ENCODE measurements at regions not wholly inside any gene's neighbourhood (a gene's known extent, or its start where the extent isn't known, plus 50 kb on each side); places are given as distances from the start of the nearest gene placed in this dataset.
"Not testable (repeated sequence)": the region's sequence is repeated elsewhere in the genome, so short reads cannot be mapped to it uniquely, and the experiment has no call there.

- not testable (repeated sequence) for DNase-seq
Measured at GRCh38 chr4:188678691-188679090, 539.5 kb downstream of the TRIML1 start.

GRCh38 chr4:188680004-188680666, 540.9 kb downstream of the TRIML1 start:
- DNase-seq, result no peak

DNA sequence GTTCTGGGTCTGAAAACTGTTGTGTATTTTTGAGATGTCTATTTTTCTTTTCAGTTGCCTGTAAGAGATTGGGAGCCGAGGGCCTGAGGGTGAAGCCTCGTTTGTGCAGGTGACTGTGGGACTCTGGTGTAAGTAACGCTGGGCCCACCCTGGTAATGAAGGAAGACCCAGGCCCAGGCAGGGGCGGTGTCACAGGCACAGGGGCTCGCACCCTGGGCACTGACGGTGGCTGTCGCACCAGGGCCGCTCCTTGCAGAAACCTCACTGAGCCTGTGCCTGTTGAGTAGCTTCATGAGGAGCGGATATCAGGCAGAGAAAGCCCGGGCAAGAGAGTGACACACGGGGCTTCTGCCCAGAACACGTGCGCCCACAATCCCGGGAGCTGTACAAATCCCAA, 541.4 kb downstream of the TRIML1 start:
- DNase-seq, result no peak

DNA sequence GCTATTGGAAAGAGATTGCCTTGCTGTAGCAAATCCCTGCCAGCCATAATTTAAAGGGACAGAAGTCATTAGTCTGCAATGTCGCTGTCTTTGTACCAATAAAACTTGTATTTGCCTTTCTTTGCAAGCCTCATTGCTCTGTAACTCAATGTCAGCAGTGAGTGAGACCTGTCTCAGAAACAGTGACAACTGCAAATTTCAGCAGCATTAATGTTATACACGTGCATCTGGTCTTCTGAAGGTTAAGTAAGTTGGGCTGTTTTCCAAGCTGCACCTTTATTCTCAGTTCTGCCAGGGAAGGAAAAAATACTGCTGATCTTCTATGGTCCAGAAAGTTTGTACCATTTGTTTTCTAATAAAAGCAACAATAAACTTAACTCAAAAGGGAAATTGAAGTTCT, 543.1 kb downstream of the TRIML1 start:
- DNase-seq, result no peak

- DNase-seq, result no peak
Measured at GRCh38 chr4:188683571-188683970, 544.3 kb downstream of the TRIML1 start.

GRCh38 chr4:188688956-188689355, 549.7 kb downstream of the TRIML1 start:
- no peak for DNase-seq

DNA sequence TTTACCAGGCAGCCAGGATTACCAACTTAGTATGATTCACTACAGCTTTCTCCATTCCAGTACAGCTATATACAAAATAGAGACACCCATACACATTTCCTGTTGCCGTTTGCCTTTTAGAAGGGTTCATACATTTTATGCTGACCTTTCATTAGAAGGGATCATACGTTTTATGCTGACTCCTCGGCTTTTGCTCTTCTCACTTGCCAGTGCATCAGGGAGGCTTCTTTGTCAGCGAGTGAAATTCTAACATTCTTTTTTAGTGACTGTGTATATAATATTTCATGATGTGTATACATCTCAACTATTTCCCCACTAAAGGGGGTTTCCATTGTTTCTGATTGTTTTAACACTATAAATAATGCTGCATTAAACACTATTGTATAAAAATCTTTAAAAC, 552.6 kb downstream of the TRIML1 start:
- no peak for DNase-seq

- no peak for DNase-seq
Measured at GRCh38 chr4:188695261-188695660, 556.0 kb downstream of the TRIML1 start.

DNA sequence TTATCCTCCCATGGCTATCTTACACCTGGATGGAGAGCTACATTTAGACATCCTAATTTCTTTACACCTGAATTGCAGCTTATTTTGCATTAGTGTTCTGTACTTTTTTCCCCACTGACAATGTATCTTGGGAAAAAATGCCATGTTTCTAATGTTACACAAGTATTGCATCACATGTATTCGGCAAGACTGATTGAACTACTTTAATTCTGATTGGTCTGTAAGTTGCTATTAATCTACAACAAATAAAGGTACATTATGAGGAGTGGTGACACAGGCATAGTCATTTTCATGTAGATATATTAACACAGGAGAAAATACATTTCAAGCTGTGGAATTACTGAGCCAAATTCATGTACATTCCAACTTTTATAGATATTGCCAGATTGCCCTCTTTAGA, 558.0 kb downstream of the TRIML1 start:
- no peak for DNase-seq

DNA sequence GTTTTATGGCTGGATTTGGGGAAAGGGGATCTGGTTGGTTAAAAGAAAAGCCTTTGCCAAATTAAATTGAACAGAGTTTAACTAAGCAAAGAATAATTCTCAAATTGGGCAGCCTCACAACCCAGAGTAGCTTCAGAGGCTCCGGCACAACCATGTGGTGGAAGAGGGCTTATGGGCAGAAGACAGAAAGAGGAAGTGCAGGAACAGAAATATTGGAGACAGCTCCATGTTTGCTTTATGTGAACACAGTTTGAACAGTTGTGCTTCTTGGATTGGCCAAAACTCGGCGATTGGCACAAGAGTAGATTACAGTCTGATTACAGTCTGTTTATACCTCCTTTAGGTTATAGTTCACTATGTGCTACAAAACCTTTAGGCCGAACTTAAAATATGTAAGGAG, 562.7 kb downstream of the TRIML1 start:
- DNase-seq, result no peak

DNA sequence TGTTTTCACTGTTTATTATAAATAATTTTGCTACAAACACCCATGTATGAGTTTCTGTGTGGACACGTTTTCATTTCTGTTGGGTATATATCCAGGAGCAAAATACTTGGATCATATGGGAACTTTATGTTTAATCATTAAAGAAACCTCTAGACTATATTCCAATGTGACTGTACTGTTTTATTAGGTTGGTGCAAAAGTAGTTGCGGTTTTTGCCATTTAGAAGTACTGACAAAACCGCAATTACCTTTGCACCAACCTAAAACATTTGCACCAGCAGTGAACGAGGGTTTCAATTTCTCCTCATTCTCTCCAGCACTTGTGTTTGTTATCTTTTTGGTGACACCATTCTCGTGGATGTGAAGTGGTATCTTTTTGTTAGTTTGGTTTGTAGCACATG, 565.0 kb downstream of the TRIML1 start:
- no peak for DNase-seq

- no peak for DNase-seq
Measured at GRCh38 chr4:188707036-188707435, 567.8 kb downstream of the TRIML1 start.

DNA sequence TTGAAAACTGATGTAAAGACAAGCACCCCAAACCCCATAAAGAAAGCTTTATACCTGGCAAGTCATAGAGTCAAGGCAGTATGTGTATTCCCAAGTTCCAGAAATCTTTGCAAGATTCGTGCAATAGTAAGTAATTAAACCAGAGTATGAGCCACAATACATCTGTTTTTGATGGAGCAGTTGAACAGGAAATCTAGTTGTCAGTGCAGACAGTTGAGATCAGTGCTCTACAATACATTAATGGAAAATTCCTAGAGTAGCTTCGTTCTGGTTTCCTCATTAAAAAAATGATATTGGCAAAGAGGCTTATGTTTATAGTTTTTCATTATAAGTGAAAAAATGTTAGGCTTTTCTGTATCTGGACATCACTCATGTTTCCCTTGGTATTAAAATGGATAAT, 575.3 kb downstream of the TRIML1 start:
- no peak for DNase-seq

GRCh38 chr4:188714907-188715306, 575.7 kb downstream of the TRIML1 start:
- no peak for DNase-seq

- no peak for DNase-seq
Measured at GRCh38 chr4:188717661-188718060, 578.4 kb downstream of the TRIML1 start.

- DNase-seq, result no peak
Measured at GRCh38 chr4:188719794-188720193, 580.6 kb downstream of the TRIML1 start.

DNA sequence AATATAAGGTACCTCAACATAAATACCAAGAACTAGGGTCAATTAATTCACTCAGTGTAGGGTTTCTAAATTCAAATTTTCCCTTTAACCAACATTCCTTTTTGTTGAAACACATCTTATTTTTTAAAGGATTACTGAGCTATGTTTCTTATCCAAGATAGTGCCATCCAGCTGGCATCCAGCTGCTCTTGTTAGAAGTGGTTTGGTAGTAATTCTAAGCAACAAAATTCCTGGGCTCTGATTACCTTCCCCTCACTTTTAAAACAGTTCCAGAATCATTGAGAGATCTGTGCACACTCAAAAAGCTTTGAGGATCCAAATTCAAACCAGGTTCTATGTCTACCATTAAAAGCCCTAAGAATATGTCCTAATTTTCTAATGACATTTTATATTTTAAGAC, 583.7 kb downstream of the TRIML1 start:
- no peak for DNase-seq

- no peak for DNase-seq
Measured at GRCh38 chr4:188727746-188728145, 588.5 kb downstream of the TRIML1 start.

DNA sequence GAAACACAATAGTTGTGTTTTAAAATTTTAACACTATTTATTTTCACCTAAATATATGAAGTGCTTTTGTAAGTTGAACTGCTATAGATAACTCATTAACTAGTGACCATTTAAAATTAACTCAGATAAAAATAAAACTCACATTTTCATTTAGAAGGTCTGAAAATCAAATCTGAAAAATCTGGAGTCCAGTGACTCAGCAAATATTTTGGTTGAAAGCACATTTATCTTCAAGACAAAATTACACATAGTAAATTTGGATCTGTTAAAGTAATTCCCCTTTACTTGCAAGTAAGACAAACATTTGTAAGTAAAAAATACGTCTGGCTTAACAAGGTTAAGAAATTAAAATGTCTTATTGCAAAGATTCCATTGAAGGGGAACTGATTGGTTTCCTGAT, 589.1 kb downstream of the TRIML1 start:
- DNase-seq, result no peak

DNA sequence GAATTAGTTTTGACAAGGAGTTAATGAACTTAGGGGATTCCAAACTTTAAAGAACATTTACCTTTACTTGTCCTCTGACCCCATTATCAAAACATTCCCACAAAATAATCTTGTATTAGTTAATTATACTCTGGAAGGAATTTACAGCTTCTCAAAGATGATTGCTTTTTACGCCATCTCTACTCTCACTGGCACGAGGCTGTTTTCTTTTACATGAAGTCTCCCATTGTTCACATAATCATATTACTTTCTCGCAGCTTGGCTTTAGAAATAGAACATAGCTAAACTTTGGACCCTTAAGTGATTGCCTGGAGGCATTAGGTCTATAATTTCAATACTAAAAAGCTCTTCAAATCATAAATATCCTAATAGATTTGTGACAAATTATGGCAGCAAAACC, 592.9 kb downstream of the TRIML1 start:
- DNase-seq, result no peak

DNA sequence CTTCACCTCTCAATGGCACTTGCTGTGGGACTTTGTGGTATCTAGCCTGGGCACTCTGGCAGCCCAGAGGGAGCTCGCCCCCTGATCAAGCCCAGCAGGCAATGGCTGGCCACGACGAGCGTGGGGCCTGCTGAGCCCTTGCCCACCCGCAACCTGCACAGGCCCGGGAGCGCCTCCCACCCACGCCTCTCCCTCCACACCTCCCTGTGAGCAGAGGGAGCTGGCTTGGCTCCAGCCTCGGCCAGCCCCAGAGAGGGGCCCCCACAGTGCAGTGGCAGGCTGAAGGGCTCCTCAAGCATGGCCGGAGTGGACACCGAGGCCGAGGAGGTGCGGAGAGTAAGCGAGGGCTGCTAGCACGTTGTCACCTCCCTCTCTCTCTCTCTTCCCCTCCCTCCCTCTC, 595.8 kb downstream of the TRIML1 start:
- no peak for DNase-seq

GRCh38 chr4:188737251-188738002, 598.2 kb downstream of the TRIML1 start:
- no peak for DNase-seq

DNA sequence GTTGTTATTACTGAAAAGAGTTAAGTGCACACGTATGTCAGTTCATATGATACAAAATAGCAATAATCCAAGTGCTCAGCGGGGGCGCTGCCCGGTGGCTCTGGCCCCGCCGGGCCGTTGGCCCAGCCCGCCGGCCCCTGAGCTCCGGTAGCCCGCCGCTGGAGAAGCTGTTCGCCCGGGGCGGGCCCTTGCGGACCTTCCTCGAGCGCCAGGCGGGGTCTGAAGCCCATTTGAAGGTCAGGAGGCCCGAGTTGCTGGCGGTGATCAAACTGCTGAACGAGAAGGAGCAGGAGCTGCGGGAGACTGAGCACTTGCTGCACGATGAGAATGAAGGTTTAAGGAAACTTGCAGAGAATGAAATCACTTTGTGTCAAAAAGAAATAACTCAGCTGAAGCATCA, 599.0 kb downstream of the TRIML1 start:
- DNase-seq, result not testable (repeated sequence)

DNA sequence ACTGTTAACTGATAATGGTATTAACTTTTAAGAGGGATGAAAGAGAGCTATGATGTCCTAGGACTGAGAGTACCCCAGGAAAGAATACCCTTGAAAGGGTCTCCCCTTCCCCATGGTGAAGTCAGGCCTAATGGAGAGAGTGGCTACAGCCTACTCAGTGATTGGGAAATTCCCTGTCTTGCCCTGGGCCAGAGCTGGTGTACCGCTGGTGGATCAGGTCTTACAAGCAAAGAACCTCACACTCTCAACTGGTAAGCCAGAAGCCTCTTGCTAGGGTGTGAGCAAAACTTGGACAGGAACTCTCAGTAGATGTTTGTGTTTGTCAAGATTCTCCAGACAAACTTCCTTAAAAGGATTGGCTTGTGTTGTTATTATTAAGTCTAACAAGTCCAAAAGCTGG, 600.9 kb downstream of the TRIML1 start:
- DNase-seq, result not testable (repeated sequence)

GRCh38 chr4:188740791-188741190, 601.5 kb downstream of the TRIML1 start:
- DNase-seq, result not testable (repeated sequence)
